GM12873 (cell line): ENCODE measurements at regions not wholly inside any gene's neighbourhood (a gene's known extent, or its start where the extent isn't known, plus 50 kb on each side); places are given as distances from the start of the nearest gene placed in this dataset.
A peak's percentile ranks its signal among the peaks of the same experiment; 100 is the strongest.

Experiments
- TF ChIP-seq, protein P1 (sequence below): IDR thresholded peaks from 2 replicates; pipeline ENCODE4 v1.5.1; 2012; ENCODE audit warnings: low read depth, mild to moderate bottlenecking, moderate library complexity, low read length, control low read depth; ENCODE audit not compliant: insufficient read depth; ENCODE audit errors: missing control alignments

DNA sequence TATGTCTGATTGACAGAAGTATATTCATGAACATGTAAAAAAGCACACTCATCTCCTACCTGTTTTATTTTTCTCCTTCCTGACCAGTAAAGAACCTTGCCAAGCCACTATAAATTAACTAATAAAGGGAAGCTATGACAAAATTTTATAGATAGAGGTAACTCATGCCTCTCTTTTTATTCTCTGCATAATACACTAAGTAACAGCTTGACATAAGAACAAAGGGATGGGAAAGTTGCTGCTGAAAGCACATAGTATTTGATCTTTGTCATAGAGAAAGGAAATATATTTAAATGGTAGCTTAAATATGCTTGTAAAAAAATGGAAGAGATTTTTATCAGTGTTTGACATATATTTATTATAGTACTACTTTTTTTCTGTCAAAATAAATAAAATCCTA, 1065.7 kb upstream of the CDH9 start:
- TF ChIP-seq, protein P1, sequence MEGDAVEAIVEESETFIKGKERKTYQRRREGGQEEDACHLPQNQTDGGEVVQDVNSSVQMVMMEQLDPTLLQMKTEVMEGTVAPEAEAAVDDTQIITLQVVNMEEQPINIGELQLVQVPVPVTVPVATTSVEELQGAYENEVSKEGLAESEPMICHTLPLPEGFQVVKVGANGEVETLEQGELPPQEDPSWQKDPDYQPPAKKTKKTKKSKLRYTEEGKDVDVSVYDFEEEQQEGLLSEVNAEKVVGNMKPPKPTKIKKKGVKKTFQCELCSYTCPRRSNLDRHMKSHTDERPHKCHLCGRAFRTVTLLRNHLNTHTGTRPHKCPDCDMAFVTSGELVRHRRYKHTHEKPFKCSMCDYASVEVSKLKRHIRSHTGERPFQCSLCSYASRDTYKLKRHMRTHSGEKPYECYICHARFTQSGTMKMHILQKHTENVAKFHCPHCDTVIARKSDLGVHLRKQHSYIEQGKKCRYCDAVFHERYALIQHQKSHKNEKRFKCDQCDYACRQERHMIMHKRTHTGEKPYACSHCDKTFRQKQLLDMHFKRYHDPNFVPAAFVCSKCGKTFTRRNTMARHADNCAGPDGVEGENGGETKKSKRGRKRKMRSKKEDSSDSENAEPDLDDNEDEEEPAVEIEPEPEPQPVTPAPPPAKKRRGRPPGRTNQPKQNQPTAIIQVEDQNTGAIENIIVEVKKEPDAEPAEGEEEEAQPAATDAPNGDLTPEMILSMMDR = no peak

DNA sequence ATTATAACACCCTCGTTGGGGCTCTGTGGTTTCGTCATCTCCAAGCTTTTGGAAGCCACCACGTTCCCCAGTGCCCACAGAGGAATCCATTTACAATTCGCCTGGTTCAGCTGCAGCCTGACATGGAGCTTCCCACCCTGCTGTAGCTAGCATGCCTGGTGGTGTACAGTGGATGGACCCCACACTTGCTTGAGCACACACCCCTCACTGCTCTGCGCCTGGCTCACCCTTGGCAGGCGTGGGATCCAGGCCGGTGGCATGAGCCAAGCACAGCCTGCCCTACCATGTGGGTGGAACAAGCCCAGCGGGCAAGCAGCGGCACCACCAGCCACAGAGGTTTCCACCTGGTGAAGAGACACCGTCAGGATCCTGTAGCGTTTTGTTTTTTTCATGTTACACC, 1045.7 kb upstream of the CDH9 start:
- TF ChIP-seq, protein P1 = no peak

DNA sequence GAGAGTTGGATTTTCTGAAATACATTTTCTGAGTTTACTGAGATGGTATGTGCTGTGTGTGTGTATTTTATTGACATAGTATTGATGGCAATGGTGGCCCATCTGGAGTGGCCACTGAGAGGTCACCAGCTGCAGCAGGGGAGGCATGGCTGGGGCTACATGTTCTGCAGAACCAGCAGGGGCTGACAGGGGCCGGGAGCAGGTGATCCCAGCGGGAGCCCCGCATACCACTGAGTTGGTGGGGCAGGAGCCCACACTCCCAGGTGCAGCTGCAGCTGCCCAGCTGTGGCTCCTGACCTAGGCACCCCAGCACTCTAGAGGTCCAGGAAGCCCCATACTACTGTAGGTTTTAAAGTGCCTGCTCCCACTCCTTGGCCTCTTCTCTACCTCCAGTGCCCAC, 1044.2 kb upstream of the CDH9 start:
- TF ChIP-seq, protein P1 = no peak

DNA sequence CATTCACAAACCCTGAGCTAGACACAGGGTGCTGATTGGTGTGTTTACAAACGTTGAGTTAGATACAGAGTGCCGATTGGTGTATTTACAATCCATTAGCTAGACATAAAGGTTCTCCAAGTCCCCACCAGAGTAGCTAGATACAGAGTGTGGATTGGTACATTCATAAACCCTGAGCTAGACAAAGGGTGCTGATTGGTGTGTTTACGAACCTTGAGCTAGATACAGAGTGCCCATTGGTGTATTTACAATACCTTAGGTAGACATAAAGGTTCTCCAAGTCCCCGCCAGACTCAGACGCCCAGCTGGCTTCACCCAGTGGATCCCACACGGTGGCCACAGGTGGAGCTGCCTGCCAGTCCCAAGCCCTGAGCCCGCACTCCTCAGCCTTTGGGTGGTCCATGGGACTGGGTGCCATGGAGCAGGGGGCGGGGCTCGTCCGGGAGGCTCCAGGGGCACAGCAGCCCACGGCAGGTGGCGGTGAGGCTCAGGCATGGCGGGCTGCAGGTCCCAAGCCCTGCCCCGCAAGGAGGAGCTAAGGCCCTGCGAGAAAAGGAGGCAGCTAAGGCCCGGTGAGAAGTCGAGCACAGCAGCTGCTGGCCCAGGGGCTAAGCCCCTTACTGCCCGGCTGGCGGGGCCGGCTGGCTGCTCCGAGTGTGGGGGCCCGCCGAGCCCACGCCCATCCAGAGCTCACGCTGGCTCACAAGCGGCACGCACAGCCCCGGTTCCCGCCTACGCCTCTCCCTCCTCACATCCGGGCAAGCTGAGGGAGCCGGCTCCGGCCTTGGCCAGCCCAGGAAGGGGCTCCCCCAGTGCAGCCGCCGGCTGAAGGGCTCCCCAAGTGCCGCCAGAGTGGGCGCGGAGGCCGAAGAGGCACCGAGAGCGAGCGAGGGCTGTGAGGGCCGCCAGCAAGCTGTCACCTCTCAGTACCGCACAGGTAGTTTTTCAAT, 1039.2 kb upstream of the CDH9 start:
- TF ChIP-seq, protein P1 = no peak

DNA sequence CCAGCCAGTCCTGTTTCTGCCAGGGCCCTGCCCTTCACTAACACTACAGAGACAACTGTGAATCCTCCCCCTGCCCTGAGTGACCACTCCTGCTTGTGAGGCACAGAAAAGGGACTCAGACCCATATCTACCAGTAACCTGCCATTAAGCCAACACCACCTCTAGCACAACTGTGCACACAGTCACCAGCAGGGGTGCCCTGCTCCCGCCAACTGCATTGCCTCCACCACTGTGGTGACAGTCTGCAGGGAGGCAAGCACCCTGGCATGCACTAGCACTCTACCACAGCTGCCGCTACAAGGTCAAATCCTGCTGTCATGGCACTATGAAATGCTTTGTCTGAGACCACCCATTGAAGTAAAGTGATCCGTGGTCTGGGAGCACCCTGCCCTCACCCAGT, 1028.5 kb upstream of the CDH9 start:
- TF ChIP-seq, protein P1 = peak; percentile 5

DNA sequence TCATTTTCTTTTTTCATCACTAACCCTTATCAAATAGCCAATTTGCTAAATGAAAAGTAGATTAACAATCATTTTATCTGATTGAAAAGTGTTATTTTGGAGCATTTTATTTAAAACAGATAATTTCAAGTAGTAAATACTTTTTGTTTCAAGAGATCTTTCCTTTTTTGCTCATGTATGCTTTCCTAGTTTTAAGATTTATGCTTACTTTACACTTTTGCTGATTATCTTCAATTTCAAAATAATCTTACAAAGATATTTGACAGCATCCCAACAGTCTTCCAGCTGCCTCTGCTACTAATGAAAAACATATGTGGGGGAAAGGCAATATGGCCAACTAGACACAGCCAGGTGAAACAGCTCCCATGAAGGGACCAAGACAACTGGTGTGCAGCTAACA, 1027.3 kb upstream of the CDH9 start:
- TF ChIP-seq, protein P1 = no peak

DNA sequence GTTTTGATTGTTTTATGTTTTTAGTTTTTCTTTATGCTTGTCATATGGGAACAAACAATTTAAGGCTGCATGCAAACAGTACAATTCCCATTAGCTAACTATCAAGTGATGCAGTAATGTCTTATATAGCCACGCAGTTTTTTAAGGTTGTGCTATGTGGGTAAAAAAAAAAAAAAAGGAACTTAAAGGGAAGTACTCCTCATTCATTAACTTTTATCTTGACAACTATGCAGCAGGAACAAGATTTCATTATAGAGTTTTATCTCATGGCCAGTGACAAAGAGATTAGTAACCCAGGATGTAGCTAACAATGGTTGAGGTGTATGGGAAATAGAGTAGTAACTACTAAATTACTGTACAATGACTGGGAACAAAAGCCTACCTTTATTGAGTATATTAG, 1008.2 kb upstream of the CDH9 start:
- TF ChIP-seq, protein P1 = no peak
